MCF 10A (cell line): ENCODE measurements at regions not wholly inside any gene's neighbourhood (a gene's known extent, or its start where the extent isn't known, plus 50 kb on each side); places are given as distances from the start of the nearest gene placed in this dataset.
"Not testable (repeated sequence)": the region's sequence is repeated elsewhere in the genome, so short reads cannot be mapped to it uniquely, and the experiment has no call there.

Experiments used
- BruUV-seq: library from RNA; stranded (reverse); fragments of 400-500 nt; replicated peaks from 2 replicates; lab custom pipeline; 2021; lab: Mats Ljungman, UMichigan
- CTCF ChIA-PET: fragments of 300-600 bp; sonication (Branson Sonifier 250); formaldehyde crosslinking; extraction: SDS; loops from one replicate; lab custom pipeline; 2021; ENCODE audit warnings: antibody characterized with exemption, inconsistent platforms; lab: Yijun Ruan, JAX
- POLR2A ChIA-PET: fragments of 300-600, 350-650 bp; sonication (Branson Sonifier 250); formaldehyde crosslinking; extraction: SDS; loops from one replicate; lab custom pipeline; 2020; ENCODE audit warnings: antibody characterized with exemption, inconsistent platforms; lab: Yijun Ruan, JAX
- DNase-seq: peaks from one replicate; pipeline ENCODE4 v3.0.0-alpha.2; 2018; ENCODE audit not compliant: unreplicated experiment
- H3K27ac Mint-ChIP-seq: one replicate; pipeline ENCODE4 v1.8.0; 2022; ENCODE audit warnings: mild to moderate bottlenecking, low read depth, mixed read lengths; ENCODE audit not compliant: unreplicated experiment
- H3K27me3 Mint-ChIP-seq: one replicate; pipeline ENCODE4 v1.8.0; 2022; ENCODE audit warnings: mixed read lengths; ENCODE audit not compliant: insufficient read depth, unreplicated experiment
- H3K36me3 Mint-ChIP-seq: one replicate; pipeline ENCODE4 v1.8.0; 2022; ENCODE audit warnings: mild to moderate bottlenecking, moderate library complexity, mixed read lengths; ENCODE audit not compliant: insufficient read depth, unreplicated experiment
- H3K4me1 Mint-ChIP-seq: one replicate; pipeline ENCODE4 v1.8.0; 2022; ENCODE audit warnings: mixed read lengths; ENCODE audit not compliant: insufficient read depth, unreplicated experiment
- H3K4me3 Mint-ChIP-seq: one replicate; pipeline ENCODE4 v1.8.0; 2022; ENCODE audit warnings: mild to moderate bottlenecking, moderate library complexity, mixed read lengths; ENCODE audit not compliant: unreplicated experiment
- H3K9me3 Mint-ChIP-seq: one replicate; pipeline ENCODE4 v1.8.0; 2022; ENCODE audit warnings: mixed read lengths; ENCODE audit not compliant: unreplicated experiment
- intact Hi-C: fragments of 100-400 bp; cut with micrococcal nuclease; formaldehyde crosslinking; loops from 2 replicates; pipeline ENCODE4 v1.14.1; 2022
- TF ChIP-seq, protein P1 (sequence below): fragments of 200-600 bp; IDR thresholded peaks from one replicate; pipeline ENCODE4 v1.8.0; 2022; ENCODE audit warnings: antibody characterized with exemption, mild to moderate bottlenecking; ENCODE audit not compliant: unreplicated experiment

DNA sequence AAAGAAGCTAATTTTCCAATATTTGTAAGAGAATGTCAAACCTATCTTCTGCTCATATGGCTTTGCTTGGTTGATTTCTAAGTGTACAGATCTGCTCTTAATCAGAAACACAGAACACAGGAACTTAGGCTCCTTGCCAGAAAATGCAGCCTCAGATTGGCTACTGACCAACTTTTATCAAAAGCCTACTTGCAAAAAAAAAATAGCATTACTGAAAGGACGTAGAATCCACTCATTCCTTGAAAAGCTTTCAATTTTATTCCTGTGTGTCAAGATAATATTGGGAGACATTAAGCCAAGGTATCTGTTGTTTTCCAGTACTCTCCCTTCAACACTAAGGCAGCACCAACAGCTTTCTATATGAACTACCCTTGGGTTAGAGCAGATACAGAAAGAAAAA, 127.6 kb upstream of the INTU start:
- Mint-ChIP-seq H3K4me1 (no peaks in the 10 kb centered on the region), H3K27me3 (no peaks in the 10 kb centered on the region), H3K27ac (no peak overlapping the region), H3K36me3 (no peaks in the 10 kb centered on the region), H3K4me3 (no peak overlapping the region), H3K9me3 (no peaks in the 10 kb centered on the region)
- intact Hi-C loops, result no loop called here
- ChIA-PET CTCF (no interaction called here), POLR2A (no interaction called here)
- TF ChIP-seq, protein P1, sequence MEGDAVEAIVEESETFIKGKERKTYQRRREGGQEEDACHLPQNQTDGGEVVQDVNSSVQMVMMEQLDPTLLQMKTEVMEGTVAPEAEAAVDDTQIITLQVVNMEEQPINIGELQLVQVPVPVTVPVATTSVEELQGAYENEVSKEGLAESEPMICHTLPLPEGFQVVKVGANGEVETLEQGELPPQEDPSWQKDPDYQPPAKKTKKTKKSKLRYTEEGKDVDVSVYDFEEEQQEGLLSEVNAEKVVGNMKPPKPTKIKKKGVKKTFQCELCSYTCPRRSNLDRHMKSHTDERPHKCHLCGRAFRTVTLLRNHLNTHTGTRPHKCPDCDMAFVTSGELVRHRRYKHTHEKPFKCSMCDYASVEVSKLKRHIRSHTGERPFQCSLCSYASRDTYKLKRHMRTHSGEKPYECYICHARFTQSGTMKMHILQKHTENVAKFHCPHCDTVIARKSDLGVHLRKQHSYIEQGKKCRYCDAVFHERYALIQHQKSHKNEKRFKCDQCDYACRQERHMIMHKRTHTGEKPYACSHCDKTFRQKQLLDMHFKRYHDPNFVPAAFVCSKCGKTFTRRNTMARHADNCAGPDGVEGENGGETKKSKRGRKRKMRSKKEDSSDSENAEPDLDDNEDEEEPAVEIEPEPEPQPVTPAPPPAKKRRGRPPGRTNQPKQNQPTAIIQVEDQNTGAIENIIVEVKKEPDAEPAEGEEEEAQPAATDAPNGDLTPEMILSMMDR, result no peak
- DNase-seq, result peak; percentile 47
- BruUV-seq, result no TSS peak

DNA sequence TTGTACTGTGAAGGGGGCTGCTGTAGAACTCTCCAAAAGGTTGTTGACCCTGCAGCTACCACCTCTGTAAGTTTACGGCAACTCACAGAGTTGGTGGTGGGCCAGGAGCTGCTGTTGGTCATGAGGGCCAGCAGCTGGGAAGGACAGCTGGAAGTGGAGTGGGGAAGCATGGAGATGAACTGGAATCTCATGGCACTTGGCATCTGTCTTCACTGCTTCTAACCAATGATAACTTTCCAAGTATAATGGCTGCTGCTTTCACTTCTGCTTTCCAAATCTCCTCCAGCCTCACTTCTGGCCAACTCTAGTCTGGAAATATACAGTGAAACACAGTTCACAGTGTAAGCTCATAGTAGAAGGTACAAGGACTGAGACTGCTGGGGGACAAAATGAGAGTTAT, 126.5 kb upstream of the INTU start:
- Mint-ChIP-seq H3K36me3 (no peaks in the 10 kb centered on the region), H3K4me1 (no peaks in the 10 kb centered on the region), H3K9me3 (no peaks in the 10 kb centered on the region), H3K4me3 (no peak overlapping the region), H3K27ac (no peak overlapping the region), H3K27me3 (no peaks in the 10 kb centered on the region)
- no peak for DNase-seq
- no TSS peak for BruUV-seq
- ChIA-PET POLR2A (no interaction called here), CTCF (no interaction called here)
- TF ChIP-seq, protein P1, result no peak
- intact Hi-C loops, result no loop called here

DNA sequence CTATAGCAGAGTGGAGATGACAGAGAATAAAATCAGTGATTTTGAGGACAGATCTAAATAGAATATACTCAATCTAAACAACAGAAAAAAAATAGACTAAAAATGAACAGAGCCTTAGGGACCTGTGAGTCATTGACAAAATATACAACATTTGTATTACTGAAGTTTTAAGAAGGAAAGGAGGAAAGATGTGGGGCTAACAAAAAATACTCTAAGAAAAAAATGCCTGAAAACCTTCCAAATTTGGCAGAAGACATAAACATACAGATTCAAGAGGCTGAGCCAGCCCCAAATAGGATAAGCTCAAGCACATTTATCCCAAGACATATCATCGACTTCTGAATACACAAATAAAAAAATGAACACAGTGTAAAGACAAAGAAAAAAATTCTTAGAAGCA, 123.6 kb upstream of the INTU start:
- TF ChIP-seq, protein P1, result no peak
- no peak for DNase-seq
- H3K4me3 Mint-ChIP-seq, result no peak overlapping the region
- no peaks in the 10 kb centered on the region for H3K27me3 Mint-ChIP-seq
- no peaks in the 10 kb centered on the region for H3K4me1 Mint-ChIP-seq
- POLR2A ChIA-PET, result no interaction called here
- intact Hi-C loops, result no loop called here
- H3K36me3 Mint-ChIP-seq, result no peaks in the 10 kb centered on the region
- no peaks in the 10 kb centered on the region for H3K9me3 Mint-ChIP-seq
- CTCF ChIA-PET, result interaction anchor here (0.6 kb wide), 1 partner anchor 963 kb away, joined by 3 read pairs; no protein-coding TSS in a partner anchor
- no TSS peak for BruUV-seq
- no peak overlapping the region for H3K27ac Mint-ChIP-seq

DNA sequence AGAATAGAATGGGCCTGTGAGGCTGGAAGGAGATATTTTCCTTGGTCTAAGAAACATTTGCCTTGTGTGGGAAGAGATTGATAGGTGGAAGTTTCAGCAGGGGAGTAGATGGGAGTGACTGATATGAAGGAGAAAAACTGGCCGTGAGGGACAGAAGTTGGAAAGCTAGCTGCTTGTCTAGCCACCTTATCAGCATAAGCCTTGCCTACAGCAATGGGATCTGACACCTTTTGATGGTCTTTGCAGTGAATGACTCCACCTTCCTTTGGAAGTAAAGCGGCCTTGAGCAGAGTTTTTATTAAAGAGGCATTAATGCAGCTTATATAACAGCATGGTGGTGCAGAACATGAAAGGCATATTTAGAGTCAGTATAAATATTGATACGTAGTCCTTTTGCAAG, 120.1 kb upstream of the INTU start:
- H3K9me3 Mint-ChIP-seq, H3K4me3 Mint-ChIP-seq, POLR2A ChIA-PET, BruUV-seq, H3K27me3 Mint-ChIP-seq, H3K4me1 Mint-ChIP-seq, H3K27ac Mint-ChIP-seq, DNase-seq, intact Hi-C loops, H3K36me3 Mint-ChIP-seq, CTCF ChIA-PET: not testable (repeated sequence)

DNA sequence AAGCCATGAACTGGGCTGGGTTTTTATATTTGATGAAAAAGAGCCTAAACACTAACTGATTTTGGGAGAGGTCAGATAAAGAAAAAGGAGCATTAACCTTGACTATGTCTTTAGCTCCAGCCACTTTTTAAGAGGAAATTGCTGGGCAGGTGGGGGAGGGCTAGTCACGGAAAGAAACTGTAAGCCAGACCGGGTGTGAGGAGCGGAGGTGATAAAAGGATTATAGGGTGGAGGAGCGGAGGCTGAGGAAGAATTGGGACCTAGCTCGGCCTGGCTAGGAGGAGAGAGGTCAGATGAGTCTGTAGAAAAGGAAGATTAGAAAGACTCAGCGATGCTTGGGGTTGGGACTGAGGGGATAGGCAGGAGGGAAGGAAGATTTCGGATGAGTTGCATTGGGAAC, 117.5 kb upstream of the INTU start:
- DNase-seq, BruUV-seq, H3K27me3 Mint-ChIP-seq, intact Hi-C loops, H3K9me3 Mint-ChIP-seq, H3K36me3 Mint-ChIP-seq, H3K4me1 Mint-ChIP-seq, H3K27ac Mint-ChIP-seq, H3K4me3 Mint-ChIP-seq, POLR2A ChIA-PET: not testable (repeated sequence)
- CTCF ChIA-PET, result interaction anchor here (0.6 kb wide), 1 partner anchor 83 kb away, joined by 4 read pairs; no protein-coding TSS in a partner anchor
